Prostate gland (tissue), 2 donors: ENCODE measurements at regions not wholly inside any gene's neighbourhood (a gene's known extent, or its start where the extent isn't known, plus 50 kb on each side); places are given as distances from the start of the nearest gene placed in this dataset.

ENCODE experiments used
- CTCF ChIP-seq, 4 experiments: fragments of 200-600 bp in 2 of 4; fragments of 450-650 bp in 2 of 4; sonication (generic) in 2 of 4; IDR thresholded peaks; 1 replicate in 3 of 4; 2 replicates in 1 of 4; pipeline ENCODE4 v1.5.1; 2016 to 2019; ENCODE audit warnings: antibody characterized with exemption in 4 of 4, mild to moderate bottlenecking in 2 of 4, moderate library complexity in 2 of 4
- POLR2A ChIP-seq: fragments of 450-650 bp; IDR thresholded peaks from one replicate; pipeline ENCODE4 v1.6.1; 2016; ENCODE audit warnings: antibody characterized with exemption, mild to moderate bottlenecking
- POLR2AphosphoS5 ChIP-seq: sonication (generic); formaldehyde crosslinking; IDR thresholded peaks from one replicate; pipeline ENCODE4 v1.6.1; 2017; ENCODE audit warnings: antibody characterized with exemption

- no peak for TF ChIP-seq POLR2A
- no peak for TF ChIP-seq CTCF (IDR thresholded peaks at IDR 0.05)
- TF ChIP-seq POLR2AphosphoS5 = no peak
Measured at GRCh38 chr4:189815404-189816192, 125.1 kb upstream of the FRG1 start.
